ENCODE measurements at regions not wholly inside any gene's neighbourhood (a gene's known extent, or its start where the extent isn't known, plus 50 kb on each side); places are given as distances from the start of the nearest gene placed in this dataset.

- ATAC-seq (no peak), DNase-seq (no peak)
- intact Hi-C loops (cut with DNase I), result no loop called here
- Histone ChIP-seq H3K27ac (ENCODE audit: low read length) (no peak overlapping the region), H3K9me3 (ENCODE audit: control insufficient read depth, low read length) (no peaks in the 10 kb centered on the region), H3K4me1 (ENCODE audit: control insufficient read depth, insufficient read depth, low read length) (no peaks in the 10 kb centered on the region), H3K4me3 (ENCODE audit: low read length) (no peak overlapping the region), H3K27me3 (ENCODE audit: control insufficient read depth, insufficient read depth) (no peaks in the 10 kb centered on the region)
- WGBS, result 89% methylated on average over 3 of the region's 3 CpGs
These were observed 708.3 kb downstream of the CCSER2 start for GRCh38 chr10:85036661-85037060.

- WGBS, result 80% methylated on average over 1 of the region's 1 CpG
- ATAC-seq, result no peak
These were observed 710.9 kb downstream of the CCSER2 start for GRCh38 chr10:85039311-85039710.

GRCh38 chr10:85043207-85043606 is 714.8 kb downstream of the CCSER2 start:
- no peak overlapping the region for H3K4me3 ChIP-seq (ENCODE audit: low read length)
- ATAC-seq, result no peak
- intact Hi-C loops (cut with DNase I), result no loop called here
- no peaks in the 10 kb centered on the region for H3K4me1 ChIP-seq (ENCODE audit: control insufficient read depth, insufficient read depth, low read length)
- no peak overlapping the region for H3K27ac ChIP-seq (ENCODE audit: low read length)
- no peaks in the 10 kb centered on the region for H3K9me3 ChIP-seq (ENCODE audit: control insufficient read depth, low read length)
- WGBS, result 50% methylated on average over 5 of the region's 5 CpGs
- DNase-seq, result no peak
- H3K27me3 ChIP-seq (ENCODE audit: control insufficient read depth, insufficient read depth), result no peaks in the 10 kb centered on the region

More at GRCh38 chr10:85039311-85039710, 710.9 kb downstream of the CCSER2 start:
- no peak for DNase-seq
- intact Hi-C loops (cut with DNase I), result no loop called here
- H3K27ac ChIP-seq (ENCODE audit: low read length), result no peak overlapping the region
- no peak overlapping the region for H3K4me3 ChIP-seq (ENCODE audit: low read length)
- H3K4me1 ChIP-seq (ENCODE audit: control insufficient read depth, insufficient read depth, low read length), result no peaks in the 10 kb centered on the region
- H3K27me3 ChIP-seq (ENCODE audit: control insufficient read depth, insufficient read depth), result no peaks in the 10 kb centered on the region
- H3K9me3 ChIP-seq (ENCODE audit: control insufficient read depth, low read length), result no peaks in the 10 kb centered on the region

- Histone ChIP-seq H3K27ac (ENCODE audit: low read length) (no peak overlapping the region), H3K4me3 (ENCODE audit: low read length) (no peak overlapping the region), H3K27me3 (ENCODE audit: control insufficient read depth, insufficient read depth) (no peaks in the 10 kb centered on the region), H3K4me1 (ENCODE audit: control insufficient read depth, insufficient read depth, low read length) (no peaks in the 10 kb centered on the region), H3K9me3 (ENCODE audit: control insufficient read depth, low read length) (no peaks in the 10 kb centered on the region)
- 60% methylated on average over 2 of the region's 2 CpGs for WGBS
- DNase-seq (no peak), ATAC-seq (no peak)
- intact Hi-C loops (cut with DNase I), result no loop called here
These were observed 716.7 kb downstream of the CCSER2 start for GRCh38 chr10:85045046-85045445.

- Histone ChIP-seq H3K4me3 (ENCODE audit: low read length) (no peak overlapping the region), H3K27ac (ENCODE audit: low read length) (no peak overlapping the region), H3K27me3 (ENCODE audit: control insufficient read depth, insufficient read depth) (no peaks in the 10 kb centered on the region), H3K4me1 (ENCODE audit: control insufficient read depth, insufficient read depth, low read length) (no peaks in the 10 kb centered on the region), H3K9me3 (ENCODE audit: control insufficient read depth, low read length) (no peaks in the 10 kb centered on the region)
- WGBS, result 72% methylated on average over 5 of the region's 5 CpGs
- DNase-seq, result no peak
- intact Hi-C loops (cut with DNase I), result no loop called here
- no peak for ATAC-seq
These were observed 718.9 kb downstream of the CCSER2 start for GRCh38 chr10:85047170-85047834.

- WGBS, result 73% methylated on average over 1 of the region's 1 CpG
- no peak for DNase-seq
- ATAC-seq, result no peak
- Histone ChIP-seq H3K27me3 (ENCODE audit: control insufficient read depth, insufficient read depth) (no peaks in the 10 kb centered on the region), H3K4me3 (ENCODE audit: low read length) (no peak overlapping the region), H3K9me3 (ENCODE audit: control insufficient read depth, low read length) (no peaks in the 10 kb centered on the region), H3K4me1 (ENCODE audit: control insufficient read depth, insufficient read depth, low read length) (no peaks in the 10 kb centered on the region), H3K27ac (ENCODE audit: low read length) (no peak overlapping the region)
- intact Hi-C loops (cut with DNase I), result no loop called here
These were observed 719.6 kb downstream of the CCSER2 start for GRCh38 chr10:85047979-85048378.

GRCh38 chr10:85048644-85049043 is 720.3 kb downstream of the CCSER2 start:
- ATAC-seq (no peak), DNase-seq (no peak)
- Histone ChIP-seq H3K4me1 (ENCODE audit: control insufficient read depth, insufficient read depth, low read length) (no peaks in the 10 kb centered on the region), H3K9me3 (ENCODE audit: control insufficient read depth, low read length) (no peaks in the 10 kb centered on the region), H3K27me3 (ENCODE audit: control insufficient read depth, insufficient read depth) (no peaks in the 10 kb centered on the region), H3K27ac (ENCODE audit: low read length) (no peak overlapping the region), H3K4me3 (ENCODE audit: low read length) (no peak overlapping the region)
- WGBS, result 65% methylated on average over 2 of the region's 2 CpGs
- intact Hi-C loops (cut with DNase I), result no loop called here

- DNase-seq, result no peak
- intact Hi-C loops (cut with DNase I), result no loop called here
These were observed 732.6 kb downstream of the CCSER2 start for GRCh38 chr10:85060944-85061343.

GRCh38 chr10:85061401-85061800 is 733.0 kb downstream of the CCSER2 start:
- H3K9me3 ChIP-seq (ENCODE audit: control insufficient read depth, low read length), result no peaks in the 10 kb centered on the region
- no peak for DNase-seq
- WGBS, result 75% methylated on average over 2 of the region's 2 CpGs
- H3K27ac ChIP-seq (ENCODE audit: low read length), result no peak overlapping the region
- no peak overlapping the region for H3K4me3 ChIP-seq (ENCODE audit: low read length)
- intact Hi-C loops (cut with DNase I), result no loop called here
- H3K4me1 ChIP-seq (ENCODE audit: control insufficient read depth, insufficient read depth, low read length), result no peaks in the 10 kb centered on the region
- no peak for ATAC-seq
- H3K27me3 ChIP-seq (ENCODE audit: control insufficient read depth, insufficient read depth), result no peaks in the 10 kb centered on the region

More at GRCh38 chr10:85060944-85061343, 732.6 kb downstream of the CCSER2 start:
- Histone ChIP-seq H3K4me1 (ENCODE audit: control insufficient read depth, insufficient read depth, low read length) (no peaks in the 10 kb centered on the region), H3K27ac (ENCODE audit: low read length) (no peak overlapping the region), H3K9me3 (ENCODE audit: control insufficient read depth, low read length) (no peaks in the 10 kb centered on the region), H3K4me3 (ENCODE audit: low read length) (no peak overlapping the region), H3K27me3 (ENCODE audit: control insufficient read depth, insufficient read depth) (no peaks in the 10 kb centered on the region)
- ATAC-seq, result no peak
- WGBS, result 47% methylated on average over 2 of the region's 2 CpGs

- ATAC-seq, result no peak
- Histone ChIP-seq H3K9me3 (ENCODE audit: control insufficient read depth, low read length) (no peaks in the 10 kb centered on the region), H3K4me3 (ENCODE audit: low read length) (no peak overlapping the region), H3K4me1 (ENCODE audit: control insufficient read depth, insufficient read depth, low read length) (no peaks in the 10 kb centered on the region), H3K27me3 (ENCODE audit: control insufficient read depth, insufficient read depth) (no peaks in the 10 kb centered on the region), H3K27ac (ENCODE audit: low read length) (no peak overlapping the region)
- no peak for DNase-seq
- intact Hi-C loops (cut with DNase I), result no loop called here
- WGBS, result 62% methylated on average over 1 of the region's 1 CpG
These were observed 739.6 kb downstream of the CCSER2 start for GRCh38 chr10:85067955-85068354.

- 88% methylated on average over 2 of the region's 2 CpGs for WGBS
- no peak overlapping the region for H3K27ac ChIP-seq (ENCODE audit: low read length)
- intact Hi-C loops (cut with DNase I), result no loop called here
These were observed 752.5 kb downstream of the CCSER2 start for GRCh38 chr10:85080934-85081333.

More at GRCh38 chr10:85080934-85081333, 752.5 kb downstream of the CCSER2 start:
- DNase-seq (no peak), ATAC-seq (no peak)
- Histone ChIP-seq H3K4me3 (ENCODE audit: low read length) (no peak overlapping the region), H3K9me3 (ENCODE audit: control insufficient read depth, low read length) (no peaks in the 10 kb centered on the region), H3K4me1 (ENCODE audit: control insufficient read depth, insufficient read depth, low read length) (no peaks in the 10 kb centered on the region), H3K27me3 (ENCODE audit: control insufficient read depth, insufficient read depth) (no peaks in the 10 kb centered on the region)

Measured in right cardiac atrium (tissue), 5 donors.